Trophoblast cell (in vitro differentiated cells and primary cell): ENCODE measurements at regions not wholly inside any gene's neighbourhood (a gene's known extent, or its start where the extent isn't known, plus 50 kb on each side); places are given as distances from the start of the nearest gene placed in this dataset.

Experiments
- DNase-seq, 2 donors: peaks; one replicate each; pipeline ENCODE4 v3.0.0-alpha.2; 2016
- H2AFZ ChIP-seq: 2 replicates; pipeline ENCODE4 v1.6.1; 2013; ENCODE audit warnings: low read length, moderate library complexity, mild to moderate bottlenecking; ENCODE audit not compliant: insufficient read depth, poor library complexity
- H2AK5ac ChIP-seq: 2 replicates; pipeline ENCODE4 v1.6.1; 2013; ENCODE audit warnings: mild to moderate bottlenecking, low read length
- H2BK120ac ChIP-seq: 2 replicates; pipeline ENCODE4 v1.6.1; 2013; ENCODE audit warnings: low read length, mild to moderate bottlenecking, moderate library complexity; ENCODE audit not compliant: insufficient read depth, poor library complexity
- H2BK12ac ChIP-seq: 2 replicates; pipeline ENCODE4 v1.6.1; 2013; ENCODE audit warnings: mild to moderate bottlenecking, low read length, moderate library complexity
- H2BK5ac ChIP-seq: 2 replicates; pipeline ENCODE4 v1.6.1; 2013; ENCODE audit warnings: low read length, low read depth, moderate library complexity, mild to moderate bottlenecking; ENCODE audit not compliant: poor library complexity
- H3K14ac ChIP-seq: 2 replicates; pipeline ENCODE4 v1.6.1; 2013; ENCODE audit warnings: mild to moderate bottlenecking, low read length
- H3K18ac ChIP-seq: 2 replicates; pipeline ENCODE4 v1.6.1; 2013; ENCODE audit warnings: mild to moderate bottlenecking, low read length
- H3K23ac ChIP-seq: 2 replicates; pipeline ENCODE4 v1.6.1; 2013; ENCODE audit warnings: low read length
- H3K27ac ChIP-seq: 2 replicates; pipeline ENCODE4 v1.5.1; 2013; ENCODE audit warnings: low read depth, mild to moderate bottlenecking, inconsistent platforms, low read length, moderate library complexity
- H3K27me3 ChIP-seq: 2 replicates; pipeline ENCODE4 v1.6.1; 2013; ENCODE audit warnings: inconsistent platforms, mild to moderate bottlenecking, low read length, moderate library complexity; ENCODE audit not compliant: insufficient read depth
- H3K36me3 ChIP-seq, 2 experiments: 1 replicate in 1 of 2; 2 replicates in 1 of 2; pipeline ENCODE4 v1.6.1; 2013; ENCODE audit warnings: low read length in 2 of 2, mild to moderate bottlenecking in 2 of 2, moderate library complexity in 1 of 2; ENCODE audit not compliant: insufficient read depth in 2 of 2, control insufficient read depth in 1 of 2
- H3K4ac ChIP-seq: 2 replicates; pipeline ENCODE4 v1.6.1; 2013; ENCODE audit warnings: low read depth, mild to moderate bottlenecking, low read length, moderate library complexity
- H3K4me1 ChIP-seq, 2 experiments: 1 replicate in 1 of 2; 2 replicates in 1 of 2; pipeline ENCODE4 v1.6.1; 2013; ENCODE audit warnings: low read length in 2 of 2, mild to moderate bottlenecking in 2 of 2, moderate library complexity in 1 of 2; ENCODE audit not compliant: insufficient read depth in 2 of 2, control insufficient read depth in 1 of 2
- H3K4me2 ChIP-seq: 2 replicates; pipeline ENCODE4 v1.6.1; 2013; ENCODE audit warnings: inconsistent platforms, mild to moderate bottlenecking, low read length, moderate library complexity
- H3K4me3 ChIP-seq: 2 replicates; pipeline ENCODE4 v1.5.1; 2013; ENCODE audit warnings: mild to moderate bottlenecking, low read depth, low read length, inconsistent platforms
- H3K79me1 ChIP-seq: one replicate; pipeline ENCODE4 v1.6.1; 2013; ENCODE audit warnings: low read length
- H3K79me2 ChIP-seq: 2 replicates; pipeline ENCODE4 v1.6.1; 2013; ENCODE audit warnings: low read length, mild to moderate bottlenecking; ENCODE audit not compliant: control insufficient read depth, insufficient read depth, poor library complexity
- H3K9ac ChIP-seq: 2 replicates; pipeline ENCODE4 v1.6.1; 2013; ENCODE audit warnings: mild to moderate bottlenecking, low read length
- H3K9me3 ChIP-seq: 2 replicates; pipeline ENCODE4 v1.6.1; 2013; ENCODE audit warnings: low read depth, mild to moderate bottlenecking, control low read depth, inconsistent platforms, low read length; ENCODE audit not compliant: insufficient read depth
- H4K12ac ChIP-seq: 2 replicates; pipeline ENCODE4 v1.6.1; 2013; ENCODE audit warnings: low read depth, mild to moderate bottlenecking, low read length, moderate library complexity
- H4K8ac ChIP-seq: 2 replicates; pipeline ENCODE4 v1.6.1; 2013; ENCODE audit warnings: low read depth, mild to moderate bottlenecking, low read length, moderate library complexity
- H4K91ac ChIP-seq: one replicate; pipeline ENCODE4 v1.6.1; 2013; ENCODE audit warnings: low read depth, mild to moderate bottlenecking, low read length, moderate library complexity
- WGBS: extraction: QIAGEN DNeasy Blood & Tissue Kit; methylation state at CpG from one replicate; pipeline ENCODE4 v1.1.7; 2013; ENCODE audit warnings: missing lambda C conversion rate; ENCODE audit not compliant: insufficient read length, insufficient coverage; ENCODE audit errors: extremely low coverage; 5-methylcytosine and 5-hydroxymethylcytosine counted together

DNA sequence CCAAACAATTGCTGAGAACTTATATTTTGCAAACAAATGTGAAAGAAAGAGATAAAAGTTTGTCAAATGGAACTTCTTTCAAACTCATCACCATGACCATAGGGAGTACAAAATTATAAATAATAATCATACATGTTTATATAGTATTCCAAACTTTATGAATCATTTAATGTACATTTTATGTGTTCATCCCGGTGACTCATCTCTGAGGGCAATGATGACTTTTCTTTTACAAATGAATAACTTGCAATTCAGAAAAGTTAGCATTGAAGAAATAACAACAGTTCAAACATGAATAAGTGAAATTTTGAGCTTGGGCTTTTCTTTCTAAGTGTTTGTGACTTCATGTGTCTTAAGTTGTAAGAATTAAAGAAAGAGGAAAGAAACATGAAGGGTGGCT is 66.3 kb upstream of the CDH8 start:
- Histone ChIP-seq H4K91ac (no peak overlapping the region), H4K12ac (no peak overlapping the region), H2BK5ac (no peak overlapping the region), H3K14ac (no peak overlapping the region), H3K9me3 (no peaks in the 10 kb centered on the region), H3K27me3 (no peaks in the 10 kb centered on the region), H3K79me2 (no peaks in the 10 kb centered on the region), H3K23ac (no peak overlapping the region), H3K4me3 (no peak overlapping the region), H3K36me3 (no peaks in the 10 kb centered on the region), H3K4me2 (no peak overlapping the region), H2BK12ac (no peak overlapping the region), H2BK120ac (no peak overlapping the region), H3K18ac (no peak overlapping the region), H2AFZ (no peak overlapping the region), H4K8ac (no peak overlapping the region), H3K79me1 (no peaks in the 10 kb centered on the region), H3K27ac (no peak overlapping the region), H3K4ac (no peak overlapping the region), H3K4me1 (no peaks in the 10 kb centered on the region), H2AK5ac (no peak overlapping the region), H3K9ac (no peak overlapping the region)
- no CpG with 5 or more reads among the region's 1 CpG for WGBS
- DNase-seq: no peak

DNA sequence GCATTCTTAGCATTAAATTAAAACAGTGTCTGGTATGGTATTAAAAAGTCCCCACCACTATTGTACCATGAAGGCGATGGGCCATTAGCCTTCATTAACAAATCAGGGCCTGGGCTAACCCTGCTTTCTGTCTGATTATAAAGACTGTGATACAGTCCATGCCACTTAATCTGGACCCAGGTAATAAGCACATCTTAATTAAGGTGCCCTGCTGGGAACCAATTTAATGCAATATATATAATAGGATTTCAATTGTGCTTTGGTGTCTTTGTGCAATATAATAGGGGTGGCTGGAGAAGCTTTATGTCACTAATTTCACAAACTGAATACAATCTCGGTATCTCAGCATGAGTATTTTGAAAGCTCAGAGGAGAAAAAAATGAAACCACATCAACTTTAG is 64.4 kb upstream of the CDH8 start:
- Histone ChIP-seq H3K4ac (no peak overlapping the region), H3K18ac (no peak overlapping the region), H2BK5ac (no peak overlapping the region), H3K79me1 (no peaks in the 10 kb centered on the region), H3K4me3 (no peak overlapping the region), H2BK120ac (no peak overlapping the region), H3K36me3 (no peaks in the 10 kb centered on the region), H3K4me2 (no peak overlapping the region), H4K91ac (no peak overlapping the region), H4K8ac (no peak overlapping the region), H4K12ac (no peak overlapping the region), H3K27me3 (no peaks in the 10 kb centered on the region), H2AK5ac (no peak overlapping the region), H3K14ac (no peak overlapping the region), H3K79me2 (no peaks in the 10 kb centered on the region), H2BK12ac (no peak overlapping the region), H3K23ac (no peak overlapping the region), H3K27ac (no peak overlapping the region), H3K9ac (no peak overlapping the region), H2AFZ (no peak overlapping the region), H3K9me3 (no peaks in the 10 kb centered on the region), H3K4me1 (no peaks in the 10 kb centered on the region)
- no peak for DNase-seq
- no CpG with 5 or more reads among the region's 2 CpGs for WGBS

DNA sequence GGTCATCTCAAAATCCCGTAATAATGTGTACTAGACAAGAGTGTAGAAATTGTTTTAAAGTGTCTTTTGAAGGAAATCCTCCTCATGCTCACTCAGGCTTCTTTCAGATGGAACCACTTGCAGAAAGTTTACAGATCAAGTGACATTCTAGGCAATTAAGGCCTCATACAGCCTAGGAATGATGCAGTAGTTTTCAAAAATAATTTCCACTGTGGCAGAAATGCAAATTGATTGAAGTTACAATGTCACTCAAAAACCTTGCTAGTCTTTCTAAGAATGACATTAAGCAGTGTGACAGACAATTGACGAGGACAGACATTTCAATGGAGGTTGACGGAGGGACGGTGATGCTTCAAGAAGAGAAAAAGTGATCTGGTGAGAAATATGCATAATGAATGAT is 53.5 kb upstream of the CDH8 start:
- no peak overlapping the region for H2AK5ac ChIP-seq
- no peak overlapping the region for H3K18ac ChIP-seq
- no peak overlapping the region for H3K4me2 ChIP-seq
- no peak overlapping the region for H3K14ac ChIP-seq
- no peaks in the 10 kb centered on the region for H3K27me3 ChIP-seq
- no peak overlapping the region for H2AFZ ChIP-seq
- no peak overlapping the region for H4K12ac ChIP-seq
- H2BK12ac ChIP-seq: no peak overlapping the region
- H2BK5ac ChIP-seq: no peak overlapping the region
- no peaks in the 10 kb centered on the region for H3K36me3 ChIP-seq
- H3K4ac ChIP-seq: no peak overlapping the region
- no peak overlapping the region for H3K27ac ChIP-seq
- H3K79me1 ChIP-seq: no peaks in the 10 kb centered on the region
- WGBS: no CpG with 5 or more reads among the region's 4 CpGs
- no peak overlapping the region for H2BK120ac ChIP-seq
- no peak overlapping the region for H4K91ac ChIP-seq
- no peak for DNase-seq
- no peaks in the 10 kb centered on the region for H3K4me1 ChIP-seq
- H3K9me3 ChIP-seq: no peaks in the 10 kb centered on the region
- H3K4me3 ChIP-seq: no peak overlapping the region
- no peak overlapping the region for H3K23ac ChIP-seq
- no peaks in the 10 kb centered on the region for H3K79me2 ChIP-seq
- H3K9ac ChIP-seq: no peak overlapping the region
- H4K8ac ChIP-seq: no peak overlapping the region

DNA sequence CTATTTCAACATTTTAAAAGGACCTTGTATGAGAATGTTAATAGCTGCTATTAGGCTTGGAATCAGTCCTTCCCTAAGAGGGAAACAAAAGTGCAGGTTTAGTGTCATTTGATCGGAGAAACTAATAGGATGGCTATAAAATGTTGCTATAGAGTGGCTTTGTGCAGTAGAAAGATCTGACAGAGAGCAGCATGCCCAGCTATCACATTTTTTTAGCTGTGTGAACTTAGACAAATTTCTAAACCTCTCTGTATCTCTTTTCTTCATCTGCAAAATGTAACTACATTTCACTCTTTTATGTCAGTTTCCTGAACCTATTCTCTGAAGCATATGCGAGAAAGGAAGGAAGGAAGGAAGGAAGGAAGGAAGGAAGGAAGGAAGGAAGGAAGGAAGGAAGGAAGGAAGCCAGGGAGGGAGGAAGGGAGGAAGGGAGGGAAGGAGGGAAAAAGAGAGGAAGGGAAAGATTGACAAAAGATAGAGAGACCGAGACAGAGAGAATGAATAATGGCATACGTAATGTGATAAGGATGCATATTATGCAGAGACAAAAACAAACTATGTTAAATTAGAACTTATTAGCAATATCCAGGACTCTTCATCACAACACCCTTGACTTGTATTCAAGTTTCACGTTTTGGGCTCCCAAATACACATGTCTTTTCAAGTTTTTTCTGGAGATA is 52.6 kb upstream of the CDH8 start:
- Histone ChIP-seq H2AK5ac (no peak overlapping the region), H4K8ac (no peak overlapping the region), H3K79me1 (no peaks in the 10 kb centered on the region), H3K27ac (no peak overlapping the region), H3K27me3 (no peaks in the 10 kb centered on the region), H3K4me1 (no peaks in the 10 kb centered on the region), H4K12ac (no peak overlapping the region), H3K14ac (no peak overlapping the region), H2BK12ac (no peak overlapping the region), H3K4me3 (no peak overlapping the region), H3K18ac (no peak overlapping the region), H2BK120ac (no peak overlapping the region), H3K79me2 (no peaks in the 10 kb centered on the region), H3K36me3 (no peaks in the 10 kb centered on the region), H3K9ac (no peak overlapping the region), H2BK5ac (no peak overlapping the region), H2AFZ (no peak overlapping the region), H3K4ac (no peak overlapping the region), H3K4me2 (no peak overlapping the region), H3K9me3 (no peaks in the 10 kb centered on the region), H3K23ac (no peak overlapping the region), H4K91ac (no peak overlapping the region)
- WGBS: no CpG with 5 or more reads among the region's 5 CpGs
- no peak for DNase-seq
